ENCODE measurements at regions not wholly inside any gene's neighbourhood (a gene's known extent, or its start where the extent isn't known, plus 50 kb on each side); places are given as distances from the start of the nearest gene placed in this dataset.

- intact Hi-C loops (cut with DNase I): no loop called here
- Histone ChIP-seq H3K36me3 (no peaks in the 10 kb centered on the region), H3K9me3 (no peaks in the 10 kb centered on the region), H3K27ac (no peak overlapping the region), H3K4me3 (replicated peaks in 1 of 3) (no peak overlapping the region), H3K27me3 (no peaks in the 10 kb centered on the region), H3K4me1 (no peaks in the 10 kb centered on the region)
- DNase-seq: no peak
- TF ChIP-seq POLR2A (IDR thresholded peaks at IDR 0.05): no peak
- no peak for TF ChIP-seq CTCF (IDR thresholded peaks at IDR 0.05)
Observed at GRCh38 chr5:117380316-117380715, 805.7 kb upstream of the SEMA6A start.

GRCh38 chr5:117379521-117379920, 804.9 kb upstream of the SEMA6A start:
- H3K9me3 ChIP-seq: no peaks in the 10 kb centered on the region
- H3K27ac ChIP-seq: no peak overlapping the region
- H3K27me3 ChIP-seq: no peaks in the 10 kb centered on the region
- no peak for TF ChIP-seq POLR2A (IDR thresholded peaks at IDR 0.05)
- no peak for TF ChIP-seq CTCF (IDR thresholded peaks at IDR 0.05)
- DNase-seq: no peak
- H3K4me3 ChIP-seq (replicated peaks in 1 of 3): no peak overlapping the region
- intact Hi-C loops (cut with DNase I): no loop called here
- 74 to 78% methylated on average over 3 of the region's 3 CpGs for WGBS, 2 donors
- no peaks in the 10 kb centered on the region for H3K36me3 ChIP-seq
- H3K4me1 ChIP-seq: no peaks in the 10 kb centered on the region

GRCh38 chr5:117376748-117377147, 802.1 kb upstream of the SEMA6A start:
- no peaks in the 10 kb centered on the region for H3K27me3 ChIP-seq
- DNase-seq: no peak
- H3K9me3 ChIP-seq: no peaks in the 10 kb centered on the region
- H3K4me1 ChIP-seq: no peaks in the 10 kb centered on the region
- WGBS, 2 donors: 48 to 55% methylated on average over 2 of the region's 2 CpGs
- TF ChIP-seq CTCF (IDR thresholded peaks at IDR 0.05): no peak
- no peak for TF ChIP-seq POLR2A (IDR thresholded peaks at IDR 0.05)
- no peak overlapping the region for H3K4me3 ChIP-seq (replicated peaks in 1 of 3)
- intact Hi-C loops (cut with DNase I): no loop called here
- no peak overlapping the region for H3K27ac ChIP-seq
- H3K36me3 ChIP-seq: no peaks in the 10 kb centered on the region

GRCh38 chr5:117359895-117360294, 785.3 kb upstream of the SEMA6A start:
- H3K9me3 ChIP-seq: no peaks in the 10 kb centered on the region
- no peak for TF ChIP-seq CTCF (IDR thresholded peaks at IDR 0.05)
- TF ChIP-seq POLR2A (IDR thresholded peaks at IDR 0.05): no peak
- H3K36me3 ChIP-seq: no peaks in the 10 kb centered on the region
- no peaks in the 10 kb centered on the region for H3K27me3 ChIP-seq
- H3K27ac ChIP-seq: no peak overlapping the region
- intact Hi-C loops (cut with DNase I): no loop called here
- no peaks in the 10 kb centered on the region for H3K4me1 ChIP-seq
- no peak overlapping the region for H3K4me3 ChIP-seq (replicated peaks in 1 of 3)
- DNase-seq: no peak

GRCh38 chr5:117357886-117358285, 783.3 kb upstream of the SEMA6A start:
- no peak for DNase-seq
- TF ChIP-seq POLR2A (IDR thresholded peaks at IDR 0.05): no peak
- TF ChIP-seq CTCF (IDR thresholded peaks at IDR 0.05): no peak
- no peaks in the 10 kb centered on the region for H3K36me3 ChIP-seq
- H3K9me3 ChIP-seq: no peaks in the 10 kb centered on the region
- WGBS, 2 donors: 74 to 93% methylated on average over 3 of the region's 3 CpGs
- no peak overlapping the region for H3K27ac ChIP-seq
- H3K4me3 ChIP-seq (replicated peaks in 1 of 3): no peak overlapping the region
- intact Hi-C loops (cut with DNase I): no loop called here
- no peaks in the 10 kb centered on the region for H3K27me3 ChIP-seq
- no peaks in the 10 kb centered on the region for H3K4me1 ChIP-seq

Data from thyroid gland (tissue), 4 donors.